Putamen (tissue), 1 donor: ENCODE measurements at regions not wholly inside any gene's neighbourhood (a gene's known extent, or its start where the extent isn't known, plus 50 kb on each side); places are given as distances from the start of the nearest gene placed in this dataset.
"Not testable (repeated sequence)": the region's sequence is repeated elsewhere in the genome, so short reads cannot be mapped to it uniquely, and the experiment has no call there.

Source experiments
- DNase-seq: peaks from one replicate; pipeline ENCODE4 v3.0.0-alpha.2; 2016; ENCODE audit warnings: low spot score

DNA sequence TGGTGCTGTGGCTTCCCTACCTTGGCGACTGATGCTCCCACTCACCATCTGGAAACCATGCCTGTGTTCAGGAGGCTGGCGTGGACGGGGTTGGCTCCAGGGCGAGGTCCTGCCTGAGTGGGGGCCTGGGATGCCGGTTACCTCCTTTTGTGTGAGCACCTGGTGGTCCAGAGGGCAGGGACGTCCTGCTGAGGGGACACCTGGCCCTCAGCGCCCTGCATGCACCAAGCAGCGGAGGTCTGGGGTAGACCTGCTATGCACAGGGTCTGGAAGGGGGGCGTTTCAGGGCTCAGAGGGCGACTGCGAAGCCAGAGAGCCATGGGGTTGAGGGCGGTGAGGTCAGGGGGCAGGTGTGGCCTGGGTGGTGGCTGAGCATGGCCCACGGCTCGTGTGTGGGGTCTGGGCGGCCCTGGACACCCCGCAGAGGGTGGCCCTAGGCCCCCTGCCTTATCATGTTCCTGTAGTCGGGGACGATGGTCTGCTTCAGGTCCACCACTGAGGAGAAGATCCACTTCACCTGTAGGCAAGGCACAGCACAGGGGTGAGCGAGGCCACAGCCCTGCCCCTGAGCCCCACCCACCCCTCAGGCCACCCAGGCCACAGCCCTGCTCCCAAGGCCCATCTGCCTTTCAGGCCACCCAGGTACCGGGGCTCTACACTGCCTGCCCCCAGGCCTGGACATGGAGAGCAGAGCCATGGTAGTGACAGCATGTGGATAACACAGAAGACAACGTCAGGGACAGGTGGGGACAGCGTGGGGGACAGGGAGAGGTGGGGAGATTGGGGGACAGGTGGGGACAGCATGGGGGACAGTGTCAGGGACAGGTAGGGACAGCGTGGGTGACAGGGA lies 95.3 kb downstream of the TMEM121 start:
- DNase-seq: not testable (repeated sequence)

DNA sequence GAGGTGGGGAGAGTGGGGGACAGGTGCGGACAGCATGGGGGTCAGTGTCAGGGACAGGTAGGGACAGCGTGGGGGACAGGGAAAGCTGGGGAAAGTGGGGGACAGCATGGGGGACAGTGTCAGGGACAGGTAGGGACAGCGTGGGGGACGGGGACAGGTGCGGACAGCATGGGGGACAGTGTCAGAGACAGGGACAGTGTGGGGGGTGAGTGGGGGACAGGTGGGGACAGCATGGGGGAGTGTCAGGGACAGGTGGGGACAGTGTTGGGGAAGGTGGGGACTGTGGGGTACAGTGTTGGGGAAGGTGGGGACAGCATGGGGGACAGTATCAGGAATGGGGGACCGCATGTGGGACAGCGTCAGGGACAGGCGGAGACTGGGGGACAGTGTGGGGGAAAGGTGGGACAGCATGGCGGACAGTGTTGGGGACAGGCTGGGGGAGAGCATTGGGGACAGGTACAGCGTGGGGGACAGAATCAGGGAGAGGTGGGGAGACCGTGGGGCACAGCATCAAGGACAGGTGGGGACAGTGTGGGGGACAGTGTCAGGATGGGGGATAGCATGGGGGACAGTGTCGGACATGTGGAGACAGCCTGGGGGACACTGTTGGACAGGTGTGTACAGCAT lies 96.1 kb downstream of the TMEM121 start:
- DNase-seq: no peak

DNA sequence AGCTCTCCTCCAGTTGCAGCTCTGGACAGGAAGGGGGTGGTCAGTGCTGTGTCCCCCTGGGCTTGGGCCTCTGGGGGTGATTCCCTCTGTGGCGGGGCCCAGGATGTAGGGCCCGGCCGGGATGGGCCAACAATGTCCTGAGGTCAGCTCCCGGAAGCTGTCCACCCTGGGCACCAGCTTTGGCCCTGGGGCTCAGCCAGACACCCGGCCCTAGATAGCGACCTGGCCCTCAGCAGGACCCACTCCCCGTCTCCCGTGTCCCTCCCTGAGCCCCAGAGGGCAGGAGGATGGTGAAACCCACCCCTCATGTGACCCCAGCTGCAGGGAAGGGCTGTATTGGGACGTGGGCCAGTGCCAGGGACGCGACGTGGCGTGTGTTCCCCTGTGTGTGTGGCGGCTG lies 96.8 kb downstream of the TMEM121 start:
- DNase-seq: not testable (repeated sequence)

DNA sequence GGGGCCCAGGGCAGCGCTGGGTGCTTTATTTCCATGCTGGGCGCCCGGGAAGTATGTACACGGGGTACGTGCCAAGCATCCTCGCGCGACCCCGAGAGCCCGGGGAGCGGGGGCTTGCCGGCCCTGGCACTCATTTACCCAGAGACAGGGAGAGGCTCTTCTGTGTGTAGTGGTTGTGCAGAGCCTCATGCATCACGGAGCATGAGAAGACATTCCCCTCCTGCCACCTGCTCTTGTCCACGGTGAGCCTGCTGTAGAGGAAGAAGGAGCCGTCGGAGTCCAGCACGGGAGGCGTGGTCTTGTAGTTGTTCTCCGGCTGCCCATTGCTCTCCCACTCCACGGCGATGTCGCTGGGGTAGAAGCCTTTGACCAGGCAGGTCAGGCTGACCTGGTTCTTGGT lies 98.0 kb downstream of the TMEM121 start:
- DNase-seq: not testable (repeated sequence)

DNA sequence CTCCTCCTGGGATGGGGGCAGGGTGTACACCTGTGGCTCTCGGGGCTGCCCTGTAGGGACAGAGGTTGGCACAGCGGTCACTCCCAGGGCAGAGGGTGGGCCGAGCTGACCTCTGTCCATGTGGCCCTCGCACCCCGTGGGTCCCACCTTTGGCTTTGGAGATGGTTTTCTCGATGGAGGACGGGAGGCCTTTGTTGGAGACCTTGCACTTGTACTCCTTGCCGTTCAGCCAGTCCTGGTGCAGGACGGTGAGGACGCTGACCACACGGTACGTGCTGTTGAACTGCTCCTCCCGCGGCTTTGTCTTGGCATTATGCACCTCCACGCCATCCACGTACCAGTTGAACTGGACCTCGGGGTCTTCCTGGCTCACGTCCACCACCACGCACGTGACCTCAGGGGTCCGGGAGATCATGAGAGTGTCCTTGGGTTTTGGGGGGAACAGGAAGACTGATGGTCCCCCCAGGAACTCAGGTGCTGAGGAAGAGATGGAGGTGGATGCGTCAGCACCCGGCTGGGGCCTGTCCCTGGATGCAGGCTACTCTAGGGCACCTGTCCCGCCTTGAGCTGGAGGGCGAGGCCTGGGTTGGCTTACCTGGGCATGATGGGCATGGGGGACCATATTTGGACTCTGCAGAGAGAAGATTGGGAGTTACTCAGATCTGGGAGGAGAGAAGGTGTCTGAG lies 98.5 kb downstream of the TMEM121 start:
- not testable (repeated sequence) for DNase-seq

DNA sequence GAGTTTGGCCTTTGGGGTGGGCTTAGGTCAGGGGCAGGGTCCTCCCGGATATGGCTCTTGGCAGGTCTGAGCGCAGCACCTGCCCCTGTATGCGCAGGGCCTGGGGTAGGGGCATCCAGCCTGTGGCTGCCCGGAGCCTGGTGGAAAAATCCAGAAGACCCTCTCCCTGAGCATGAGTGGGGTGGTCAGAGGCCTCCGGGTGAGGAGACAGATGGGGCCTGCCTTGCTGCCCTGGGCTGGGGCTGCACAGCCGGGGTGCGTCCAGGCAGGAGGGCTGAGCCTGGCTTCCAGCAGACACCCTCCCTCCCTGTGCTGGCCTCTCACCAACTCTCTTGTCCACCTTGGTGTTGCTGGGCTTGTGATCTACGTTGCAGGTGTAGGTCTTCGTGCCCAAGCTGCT lies 99.1 kb downstream of the TMEM121 start:
- not testable (repeated sequence) for DNase-seq

DNA sequence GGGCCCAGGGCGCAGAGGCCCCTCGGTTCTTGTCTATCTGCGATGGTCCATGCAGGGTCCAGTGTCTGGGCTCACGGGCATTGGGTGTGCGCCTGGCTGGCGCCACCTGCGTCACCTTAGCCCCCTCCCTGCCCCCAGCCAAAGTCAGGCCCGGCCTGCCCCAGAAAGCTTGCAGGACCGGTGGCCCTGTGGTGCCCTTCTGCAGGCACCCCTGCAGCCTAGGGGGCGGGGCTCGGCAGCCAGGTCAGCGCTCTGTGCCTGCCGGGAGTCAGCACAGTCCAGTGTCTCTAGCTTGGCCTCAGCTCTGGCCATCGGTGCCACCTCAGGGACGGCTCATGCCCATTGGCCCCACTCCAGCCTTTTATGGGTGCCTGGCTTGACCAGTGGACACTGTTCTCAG lies 99.7 kb downstream of the TMEM121 start:
- DNase-seq: not testable (repeated sequence)

DNA sequence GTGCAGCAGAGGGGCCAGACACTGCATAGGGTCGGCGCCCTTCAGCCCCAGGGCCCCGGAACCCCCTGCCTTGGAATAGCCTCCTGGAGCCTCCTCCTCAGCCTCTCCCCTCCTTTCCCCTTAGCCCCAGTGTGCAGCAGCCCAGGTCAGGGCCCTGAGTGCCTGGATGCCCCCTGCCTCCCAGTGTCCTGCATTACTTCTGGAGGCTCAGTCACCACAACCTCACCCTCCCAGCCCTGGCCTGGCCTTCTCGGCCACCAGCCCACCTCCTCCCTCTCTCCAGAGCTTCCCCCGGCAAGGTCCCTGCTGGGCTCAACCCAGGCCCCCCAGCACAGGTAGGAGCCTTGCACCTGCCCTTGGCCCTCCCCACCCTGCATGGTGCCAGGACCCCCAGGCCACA lies 100.3 kb downstream of the TMEM121 start:
- DNase-seq: not testable (repeated sequence)

DNA sequence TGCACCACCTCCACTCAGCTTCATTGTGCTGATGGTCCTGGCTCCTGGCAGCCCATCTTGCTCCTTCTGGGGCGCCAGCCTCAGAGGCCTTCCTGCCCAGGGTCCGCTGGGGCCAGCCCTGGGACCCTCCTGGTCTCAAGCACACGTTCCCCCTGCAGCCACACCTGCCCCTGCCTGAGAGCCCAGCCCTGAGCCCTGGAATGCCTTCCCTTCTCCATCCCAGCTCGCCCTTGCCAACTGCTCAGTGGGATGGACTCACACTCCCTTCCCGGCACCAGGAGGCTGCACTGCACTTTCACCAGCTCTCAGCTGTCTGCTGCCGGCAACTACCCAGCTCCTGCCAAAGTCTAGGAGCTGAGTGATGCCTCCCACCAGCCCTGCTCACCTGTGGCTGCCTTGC lies 100.9 kb downstream of the TMEM121 start:
- not testable (repeated sequence) for DNase-seq

DNA sequence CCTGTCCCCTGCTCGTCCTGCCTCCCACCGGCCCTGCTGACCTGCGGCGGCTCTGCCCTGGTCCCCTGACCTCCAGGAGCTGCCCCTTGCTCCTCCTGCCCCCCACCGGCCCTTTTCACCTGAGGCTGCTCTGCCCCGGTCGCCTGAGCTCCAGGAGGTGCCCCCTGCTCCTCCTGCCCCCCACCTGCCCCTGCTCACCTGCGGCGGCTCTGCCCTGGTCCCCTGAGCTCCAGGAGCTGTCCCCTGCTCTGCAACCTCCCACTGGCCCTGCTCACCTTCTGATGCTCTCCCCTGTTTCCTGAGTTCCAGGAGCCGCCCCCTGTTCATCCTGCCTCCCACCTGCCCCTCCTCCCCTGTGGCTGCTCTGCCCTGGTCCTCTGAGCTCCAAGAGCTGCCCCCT lies 101.3 kb downstream of the TMEM121 start:
- DNase-seq: no peak

DNA sequence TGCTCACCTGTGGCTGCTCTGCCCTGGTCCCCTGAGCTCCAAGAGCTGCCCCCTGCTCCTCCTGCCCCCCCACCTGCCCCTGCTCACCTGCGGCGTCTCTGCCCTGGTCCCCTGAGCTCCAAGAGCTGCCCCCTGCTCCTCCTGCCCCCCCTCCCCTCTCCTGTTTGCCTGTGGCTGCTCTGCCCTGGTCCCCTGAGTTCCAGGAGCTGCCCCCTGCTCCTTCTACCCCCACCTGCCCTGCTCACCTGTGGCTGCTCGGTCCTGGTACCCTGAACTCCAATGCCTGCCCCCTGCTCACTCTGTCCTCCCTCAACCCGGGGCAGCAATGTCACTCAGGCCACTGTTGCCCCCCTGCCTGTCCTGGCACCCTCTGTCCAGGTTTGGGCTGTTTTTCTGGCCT lies 101.7 kb downstream of the TMEM121 start:
- not testable (repeated sequence) for DNase-seq

DNA sequence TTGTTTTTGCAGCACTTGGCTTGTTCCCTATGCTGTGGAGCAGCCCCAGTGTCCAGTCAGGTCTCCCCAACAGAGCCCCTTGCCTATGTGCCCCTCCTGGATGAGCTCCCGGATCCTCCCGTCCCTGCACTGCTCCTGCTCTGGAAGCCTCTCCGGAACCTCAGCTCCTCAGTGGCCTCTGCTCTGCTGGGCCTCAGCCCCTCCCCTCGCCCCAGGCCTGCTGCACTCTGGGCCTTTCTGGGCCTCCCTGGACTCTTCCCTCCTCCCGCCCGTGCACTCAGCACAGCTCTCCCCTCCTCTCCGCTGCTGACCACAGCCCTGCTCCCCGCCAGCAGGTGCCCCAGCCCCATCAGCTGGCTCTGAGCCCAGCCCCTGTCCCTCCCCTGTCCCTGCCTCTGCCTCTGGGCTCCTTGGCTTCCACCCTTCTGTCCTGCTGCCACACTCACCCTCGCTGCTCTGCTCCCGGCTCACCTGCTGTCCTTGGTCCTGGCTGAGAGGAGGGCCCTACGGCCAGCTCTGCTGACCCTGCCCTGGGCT lies 102.2 kb downstream of the TMEM121 start:
- not testable (repeated sequence) for DNase-seq

DNA sequence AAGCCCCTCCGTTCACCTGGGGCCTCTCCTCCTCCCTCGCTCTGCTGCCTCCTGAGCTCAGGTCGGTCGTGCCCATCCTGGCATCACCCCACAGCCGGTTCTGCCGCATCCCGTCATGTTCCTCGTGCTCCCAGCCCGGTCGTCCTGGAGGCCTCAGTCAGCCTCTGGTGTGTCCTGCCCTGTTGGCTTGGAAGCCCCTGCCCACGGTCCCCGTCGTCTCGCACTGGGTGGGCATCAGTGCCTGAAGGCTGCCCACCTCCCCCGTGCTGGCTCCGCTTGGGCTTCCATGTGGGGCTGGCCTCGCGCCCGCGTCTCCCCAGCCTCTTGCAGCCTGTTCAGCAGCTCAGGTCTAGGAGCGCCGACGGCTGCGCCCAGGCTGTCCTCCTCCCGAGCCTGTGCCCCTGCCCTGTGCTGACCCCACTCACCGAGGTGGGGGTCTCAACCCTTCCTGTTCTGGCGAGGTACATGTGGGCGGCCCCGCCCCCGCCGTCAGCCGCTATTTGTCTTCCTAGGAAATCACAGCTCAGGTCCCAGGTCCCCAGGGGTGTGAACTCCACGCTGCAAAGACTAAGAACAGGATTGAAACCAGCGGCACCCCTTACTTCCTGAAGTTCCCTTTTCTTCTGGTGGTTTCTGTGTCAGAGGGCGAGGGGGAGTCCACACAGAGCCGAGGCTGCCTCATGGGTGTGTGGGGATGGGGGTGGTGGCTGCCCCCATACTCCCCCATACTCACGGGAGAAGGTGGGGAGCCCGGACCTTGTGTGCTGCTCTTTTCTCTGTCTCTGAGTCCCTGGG lies 102.9 kb downstream of the TMEM121 start:
- not testable (repeated sequence) for DNase-seq

DNA sequence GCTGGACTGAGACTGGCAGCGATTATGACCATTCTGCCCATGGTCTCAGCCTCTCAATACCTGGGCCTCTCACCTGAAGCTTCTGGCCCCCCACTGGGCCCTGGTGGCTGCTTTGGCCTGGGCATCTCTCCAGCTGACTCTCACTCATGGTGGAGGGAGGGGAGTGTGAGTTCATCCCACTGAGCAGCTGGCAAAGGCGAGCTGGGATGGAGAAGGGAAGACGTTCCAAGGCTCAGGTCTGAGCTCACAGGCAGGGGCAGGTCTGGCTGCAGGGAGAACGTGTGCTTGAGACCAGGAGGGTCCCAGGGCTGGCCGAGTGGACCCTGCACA lies 103.5 kb downstream of the TMEM121 start:
- no peak for DNase-seq

DNA sequence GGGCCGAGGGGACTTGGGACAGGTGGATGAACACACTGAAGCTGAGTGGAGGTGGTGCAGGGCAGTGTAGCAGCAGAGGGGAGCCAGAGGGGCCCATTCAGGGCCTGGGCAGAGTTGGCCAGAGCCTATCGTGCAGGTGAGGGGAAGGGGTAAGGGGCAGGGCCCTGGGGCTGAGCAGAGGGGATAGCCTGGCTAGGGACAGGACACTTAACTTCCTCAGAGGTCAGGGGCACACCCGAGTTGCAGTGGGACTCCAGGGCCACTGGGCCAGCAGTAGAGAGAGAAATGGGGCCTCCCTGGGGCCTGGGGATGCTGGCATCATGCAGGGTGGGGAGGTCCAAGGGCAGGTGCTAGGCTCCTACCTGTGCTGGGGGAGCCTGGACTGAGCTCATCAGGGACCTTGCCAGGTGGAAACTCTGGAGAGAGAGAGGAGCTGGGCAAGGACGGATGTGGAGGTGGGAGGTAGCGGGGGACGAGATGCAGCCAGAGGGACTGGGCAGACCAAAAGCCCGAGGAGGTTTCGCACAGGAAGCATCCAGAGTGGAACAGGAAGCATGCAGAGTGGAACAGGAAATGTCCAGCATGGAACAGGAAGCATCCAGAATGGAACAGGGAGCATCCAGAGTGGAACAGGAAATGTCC lies 104.0 kb downstream of the TMEM121 start:
- DNase-seq: not testable (repeated sequence)

DNA sequence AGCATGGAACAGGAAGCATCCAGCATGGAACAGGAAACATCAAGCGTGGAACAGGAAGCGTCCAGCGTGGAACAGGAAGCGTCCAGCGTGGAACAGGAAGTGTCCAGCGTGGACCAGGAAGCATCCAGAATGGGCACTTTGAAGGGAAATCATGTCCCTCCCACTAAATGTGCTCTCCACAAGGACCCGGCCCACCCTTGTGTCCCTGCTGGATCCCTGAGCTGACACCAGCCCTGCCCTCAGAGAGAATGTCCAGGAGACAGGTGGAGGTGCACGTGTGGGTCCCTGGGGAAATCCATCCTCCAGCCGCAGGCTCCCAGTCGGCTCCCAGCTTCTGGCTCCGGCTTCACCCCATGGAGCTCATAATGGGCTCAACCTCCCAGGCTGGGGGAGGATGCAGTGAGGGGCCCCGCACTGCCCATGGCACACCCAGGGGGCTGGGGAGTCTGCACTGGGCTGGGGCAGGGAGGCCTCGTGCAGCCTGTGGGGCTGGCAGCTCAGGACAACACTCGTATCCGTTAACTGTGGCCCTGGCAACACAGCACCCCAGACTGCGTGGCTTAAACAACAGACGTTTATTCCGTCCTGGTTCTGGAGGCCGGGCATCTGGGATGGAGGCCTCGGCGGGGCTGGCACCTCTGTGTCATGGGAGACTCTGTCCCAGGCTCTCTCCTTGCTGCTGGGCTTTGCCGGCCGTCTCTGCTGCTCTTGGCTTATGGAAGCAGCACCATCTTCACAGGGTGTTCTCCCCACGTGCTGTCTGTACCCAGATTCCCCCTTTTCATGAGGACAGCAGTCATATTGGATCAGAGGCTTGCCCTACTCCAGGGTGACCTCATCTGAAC lies 104.8 kb downstream of the TMEM121 start:
- not testable (repeated sequence) for DNase-seq

DNA sequence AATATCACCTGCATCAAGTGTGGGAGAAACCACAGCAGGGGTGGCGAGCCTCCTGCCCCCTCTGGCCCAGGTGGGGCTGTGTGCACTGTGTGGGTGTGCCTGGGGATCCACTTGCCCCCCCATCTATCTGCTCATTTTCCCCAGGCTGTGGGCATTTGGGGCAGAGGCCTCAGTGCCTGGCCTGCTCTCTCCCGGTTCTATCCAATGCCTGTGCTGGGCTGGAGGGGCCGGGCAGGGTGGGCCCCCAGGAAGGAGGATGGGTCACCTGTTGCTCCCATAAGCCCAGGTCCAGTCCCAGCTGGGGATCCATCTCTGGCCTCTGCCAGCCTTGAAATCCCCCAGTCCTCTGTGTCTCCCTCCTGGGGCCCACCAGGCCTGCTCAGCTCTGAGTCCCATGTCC lies 105.6 kb downstream of the TMEM121 start:
- DNase-seq: no peak

DNA sequence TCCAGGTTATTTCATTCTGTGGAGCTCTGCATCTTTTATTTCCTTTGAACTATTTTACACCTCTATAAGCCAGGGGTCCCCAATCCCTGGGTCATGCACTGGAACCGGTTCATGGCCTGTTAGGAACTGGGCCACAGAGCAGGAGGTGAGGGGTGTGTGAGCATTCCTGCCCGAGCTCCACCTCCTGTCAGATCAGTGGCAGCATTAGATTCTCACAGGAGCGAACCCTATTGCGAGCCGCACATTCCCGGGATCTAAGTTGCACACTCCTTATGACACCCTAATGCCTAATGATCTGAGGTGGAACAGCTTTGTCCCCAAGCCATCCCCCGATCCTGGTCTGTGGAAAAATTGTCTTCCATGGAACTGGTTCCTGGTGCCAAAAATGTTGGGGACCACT lies 107.2 kb downstream of the TMEM121 start:
- DNase-seq: not testable (repeated sequence)

DNA sequence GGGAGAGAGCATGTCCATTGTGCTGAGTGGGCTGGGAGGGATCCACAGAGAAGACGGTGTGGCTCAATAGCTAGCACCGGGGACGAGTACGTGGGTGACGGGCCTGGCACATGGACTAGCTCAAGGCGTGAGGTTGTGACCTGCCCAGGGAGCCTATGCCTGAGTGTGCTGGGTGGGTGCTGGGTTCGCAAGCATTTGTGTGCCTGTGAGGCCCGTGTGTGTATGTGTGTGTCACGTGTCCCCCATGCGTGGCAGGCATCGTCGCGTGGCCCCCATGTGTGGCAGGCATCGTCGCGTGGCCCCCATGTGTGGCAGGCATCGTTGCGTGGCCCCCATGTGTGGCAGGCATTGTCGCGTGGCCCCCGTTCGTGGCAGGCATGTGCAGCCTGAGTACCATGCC lies 109.2 kb downstream of the TMEM121 start:
- no peak for DNase-seq

DNA sequence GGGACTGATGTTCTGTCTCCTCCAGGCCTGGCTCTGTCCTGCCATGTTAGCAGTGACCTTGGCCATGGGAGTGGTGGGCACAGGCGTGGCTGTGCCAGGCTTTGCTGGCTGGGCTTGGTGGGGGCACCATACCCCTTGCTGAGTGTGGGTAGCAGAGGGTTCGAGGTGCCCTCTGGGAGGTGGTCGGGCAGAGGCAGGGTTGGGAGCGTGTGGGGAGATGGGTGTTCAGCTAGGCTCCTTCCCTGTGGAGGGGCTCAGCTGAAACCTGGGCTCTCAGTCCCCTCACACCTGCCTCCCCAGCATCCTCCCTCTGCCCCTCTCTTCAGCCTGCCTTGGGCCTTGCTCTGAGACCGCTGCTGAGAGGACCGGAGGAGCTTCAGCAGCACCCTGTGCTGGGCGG lies 109.6 kb downstream of the TMEM121 start:
- not testable (repeated sequence) for DNase-seq
